ENCODE measurements at regions not wholly inside any gene's neighbourhood (a gene's known extent, or its start where the extent isn't known, plus 50 kb on each side); places are given as distances from the start of the nearest gene placed in this dataset.

GRCh38 chr14:71487449-71487848 is 444.8 kb upstream of the RGS6 start:
- Histone ChIP-seq H3K9me3 (ENCODE audit: low read length) (no peaks in the 10 kb centered on the region), H4K20me1 (ENCODE audit: insufficient read depth, low read length) (0 out of 2 replicates have a peak, but pooled peaks cover 7% of the 10 kb centered on the region), H3K9me2 (ENCODE audit: insufficient read depth, low read length) (no peaks in the 10 kb centered on the region), H3K79me2 (ENCODE audit: insufficient read depth, low read depth, low read length) (no peaks in the 10 kb centered on the region), H3K36me3 (ENCODE audit: insufficient read depth, low read length) (peaks cover 4% of the 10 kb centered on the region; the same call in 1 of the 2 replicates), H3K4me1 (ENCODE audit: insufficient read depth, low read length, poor library complexity, severe bottlenecking) (no peaks in the 10 kb centered on the region), H3K4me2 (ENCODE audit: low read length) (no peak overlapping the region), H3K4me3 (ENCODE audit: low read depth, low read length, poor library complexity, severe bottlenecking) (no peak overlapping the region), H3K27ac (ENCODE audit: low read depth, low read length, poor library complexity, severe bottlenecking) (no peak overlapping the region), H2AFZ (ENCODE audit: low read length) (no peak overlapping the region)
- POLR2A ChIA-PET, result interaction anchor here (0.6 to 1.3 kb wide), 4 partner anchors 9 to 56 kb away, joined by 3 read pairs; no protein-coding TSS in a partner anchor
- CTCF ChIA-PET (ENCODE audit: unreplicated experiment), result no interaction called here
- DNase-seq (ENCODE audit: low spot score), result no peak
- BruUV-seq (replicated peaks), result no TSS peak
- intact Hi-C loops (cut with micrococcal nuclease; ENCODE audit: unreplicated experiment), result no loop called here
- no peak for TF ChIP-seq CTCF (conservative IDR thresholded peaks at IDR 0.05; ENCODE audit: low read length)
- no peak for TF ChIP-seq EZH2phosphoT487 (IDR thresholded peaks at IDR 0.05; ENCODE audit: borderline replicate concordance, low read depth, low read length)

- Histone ChIP-seq H3K36me3 (ENCODE audit: insufficient read depth, low read length) (peaks cover 4% of the 10 kb centered on the region; the same call in 1 of the 2 replicates), H3K4me2 (ENCODE audit: low read length) (no peak overlapping the region), H3K4me3 (ENCODE audit: low read depth, low read length, poor library complexity, severe bottlenecking) (no peak overlapping the region), H4K20me1 (ENCODE audit: insufficient read depth, low read length) (0 out of 2 replicates have a peak, but pooled peaks cover 7% of the 10 kb centered on the region), H2AFZ (ENCODE audit: low read length) (no peak overlapping the region), H3K4me1 (ENCODE audit: insufficient read depth, low read length, poor library complexity, severe bottlenecking) (no peaks in the 10 kb centered on the region), H3K27ac (ENCODE audit: low read depth, low read length, poor library complexity, severe bottlenecking) (no peak overlapping the region), H3K9me3 (ENCODE audit: low read length) (no peaks in the 10 kb centered on the region), H3K9me2 (ENCODE audit: insufficient read depth, low read length) (no peaks in the 10 kb centered on the region), H3K79me2 (ENCODE audit: insufficient read depth, low read depth, low read length) (no peaks in the 10 kb centered on the region)
- POLR2A ChIA-PET, result interaction anchor here (1.0 kb wide), 1 partner anchor 51 kb away, joined by 3 read pairs; no protein-coding TSS in a partner anchor
- BruUV-seq (replicated peaks), result no TSS peak
- TF ChIP-seq CTCF (conservative IDR thresholded peaks at IDR 0.05; ENCODE audit: low read length), result no peak
- TF ChIP-seq EZH2phosphoT487 (IDR thresholded peaks at IDR 0.05; ENCODE audit: borderline replicate concordance, low read depth, low read length), result no peak
- no peak for DNase-seq (ENCODE audit: low spot score)
- intact Hi-C loops (cut with micrococcal nuclease; ENCODE audit: unreplicated experiment), result no loop called here
- CTCF ChIA-PET (ENCODE audit: unreplicated experiment), result no interaction called here
Measured at GRCh38 chr14:71487941-71488340, 444.3 kb upstream of the RGS6 start.

- ChIA-PET CTCF (ENCODE audit: unreplicated experiment) (no interaction called here), POLR2A (no interaction called here)
- peaks cover under 1% of the 10 kb centered on the region; the same call in 1 of the 2 replicates for H3K36me3 ChIP-seq (ENCODE audit: insufficient read depth, low read length)
- no peak for DNase-seq (ENCODE audit: low spot score)
- intact Hi-C loops (cut with micrococcal nuclease; ENCODE audit: unreplicated experiment), result no loop called here
- no peak overlapping the region for H3K4me2 ChIP-seq (ENCODE audit: low read length)
- no peaks in the 10 kb centered on the region for H3K9me2 ChIP-seq (ENCODE audit: insufficient read depth, low read length)
- H3K27ac ChIP-seq (ENCODE audit: low read depth, low read length, poor library complexity, severe bottlenecking), result no peak overlapping the region
- no peak overlapping the region for H3K4me3 ChIP-seq (ENCODE audit: low read depth, low read length, poor library complexity, severe bottlenecking)
- no peaks in the 10 kb centered on the region for H3K4me1 ChIP-seq (ENCODE audit: insufficient read depth, low read length, poor library complexity, severe bottlenecking)
- H3K79me2 ChIP-seq (ENCODE audit: insufficient read depth, low read depth, low read length), result no peaks in the 10 kb centered on the region
- H4K20me1 ChIP-seq (ENCODE audit: insufficient read depth, low read length), result 0 out of 2 replicates have a peak, but pooled peaks cover 4% of the 10 kb centered on the region
- H2AFZ ChIP-seq (ENCODE audit: low read length), result no peak overlapping the region
- BruUV-seq (replicated peaks), result no TSS peak
- TF ChIP-seq CTCF (conservative IDR thresholded peaks at IDR 0.05; ENCODE audit: low read length) (no peak), EZH2phosphoT487 (IDR thresholded peaks at IDR 0.05; ENCODE audit: borderline replicate concordance, low read depth, low read length) (no peak)
- H3K9me3 ChIP-seq (ENCODE audit: low read length), result no peaks in the 10 kb centered on the region
Measured at GRCh38 chr14:71488703-71489191, 443.5 kb upstream of the RGS6 start.
